H7 (cell line): ENCODE measurements at regions not wholly inside any gene's neighbourhood (a gene's known extent, or its start where the extent isn't known, plus 50 kb on each side); places are given as distances from the start of the nearest gene placed in this dataset.

ENCODE experiments used
- DNase-seq: peaks from one replicate; pipeline ENCODE4 v3.0.0; 2012
- H3K27me3 ChIP-seq: 2 replicates; pipeline ENCODE4 v1.6.0; 2011; ENCODE audit warnings: mild to moderate bottlenecking, low read length; ENCODE audit not compliant: control insufficient read depth, insufficient read depth
- H3K36me3 ChIP-seq: replicated peaks from 2 replicates; pipeline ENCODE4 v1.5.1; 2011; ENCODE audit warnings: low read length; ENCODE audit not compliant: control insufficient read depth, insufficient read depth
- H3K4me3 ChIP-seq: 2 replicates; pipeline ENCODE4 v1.5.1; 2011; ENCODE audit warnings: low read depth, mild to moderate bottlenecking, control low read depth, low read length, moderate library complexity; ENCODE audit not compliant: insufficient read depth

DNA sequence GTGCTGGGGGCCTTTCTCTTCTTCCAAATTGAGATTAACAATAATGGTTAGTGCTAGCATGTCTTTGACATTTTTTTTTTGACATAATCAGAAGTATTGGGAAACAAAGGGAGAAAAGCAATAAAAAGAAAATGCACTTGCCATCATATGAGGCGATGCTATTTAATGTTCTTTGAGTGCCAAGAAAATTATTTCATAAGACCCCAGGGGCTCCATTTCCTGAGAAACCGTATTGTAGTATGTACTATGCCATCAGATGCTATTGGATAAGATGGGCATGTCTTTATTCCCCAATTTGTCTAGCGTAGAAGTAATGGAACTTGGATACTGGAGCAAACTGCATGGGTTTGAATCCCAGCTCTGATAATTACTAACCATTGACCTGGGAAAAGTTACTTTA, 408.9 kb downstream of the ADRA2A start:
- no peak for DNase-seq
- no peak overlapping the region for H3K4me3 ChIP-seq
- H3K27me3 ChIP-seq = no peaks in the 10 kb centered on the region
- no peaks in the 10 kb centered on the region for H3K36me3 ChIP-seq

DNA sequence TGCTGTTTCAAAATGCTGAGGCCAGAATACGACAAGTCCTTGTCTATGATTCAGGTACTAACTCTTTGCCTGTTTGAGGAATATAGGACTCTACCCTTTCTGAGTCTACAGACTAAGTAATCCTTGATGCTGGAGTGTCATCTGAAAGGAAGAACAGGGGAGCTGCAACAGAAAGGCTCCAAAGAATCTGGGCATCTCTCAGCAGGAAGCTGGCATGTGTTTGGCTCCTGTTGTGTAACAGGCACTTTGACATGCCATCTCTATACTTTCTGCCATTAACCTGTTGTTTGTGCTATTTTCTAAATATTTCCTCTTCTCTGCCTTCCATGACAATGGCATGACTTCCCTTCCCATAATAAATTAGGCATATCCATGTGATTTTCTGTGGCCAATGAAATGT, 409.5 kb downstream of the ADRA2A start:
- Histone ChIP-seq H3K4me3 (no peak overlapping the region), H3K36me3 (no peaks in the 10 kb centered on the region), H3K27me3 (no peaks in the 10 kb centered on the region)
- DNase-seq = no peak

DNA sequence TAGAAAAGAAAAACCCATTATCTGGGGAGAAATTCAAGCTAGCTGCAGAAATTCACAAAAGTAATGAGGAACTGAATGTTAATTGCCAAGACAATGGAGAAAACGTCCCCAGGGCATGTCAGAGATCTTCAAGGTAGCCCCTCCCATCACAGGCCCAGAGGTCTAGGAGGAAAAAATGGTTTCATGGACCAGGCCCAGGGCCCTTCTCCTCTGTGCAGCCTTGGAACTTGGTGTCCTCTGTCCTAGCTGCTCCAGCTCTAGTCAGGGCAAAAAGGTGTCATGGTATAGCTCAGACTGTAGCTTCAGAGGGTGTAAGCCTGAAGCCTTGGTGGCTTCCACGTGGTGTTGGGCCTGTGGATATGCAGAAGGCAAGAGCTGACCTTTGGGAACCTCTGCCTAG, 411.8 kb downstream of the ADRA2A start:
- no peak for DNase-seq
- Histone ChIP-seq H3K36me3 (no peaks in the 10 kb centered on the region), H3K4me3 (no peak overlapping the region), H3K27me3 (no peaks in the 10 kb centered on the region)

DNA sequence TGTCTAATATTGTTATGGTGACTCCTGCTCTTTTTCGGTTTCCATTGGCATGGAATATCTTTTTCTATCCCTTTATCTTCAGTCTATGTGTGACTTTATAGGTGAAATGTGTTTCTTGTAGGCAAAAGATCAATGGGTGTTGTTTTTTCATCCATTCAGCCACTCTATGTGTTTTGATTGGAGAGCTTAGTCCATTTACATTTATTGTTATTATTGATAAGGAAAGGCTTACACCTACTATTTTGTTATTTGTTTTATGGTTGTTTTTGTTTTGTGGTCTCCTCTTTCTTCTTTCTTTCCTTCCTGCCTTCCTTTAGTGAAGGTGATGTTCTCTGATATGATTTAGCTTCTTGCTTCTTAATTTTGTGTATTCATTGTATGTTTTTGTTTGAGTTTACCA, 414.3 kb downstream of the ADRA2A start:
- no peak for DNase-seq
- no peak overlapping the region for H3K4me3 ChIP-seq
- no peaks in the 10 kb centered on the region for H3K36me3 ChIP-seq
- H3K27me3 ChIP-seq = no peaks in the 10 kb centered on the region

DNA sequence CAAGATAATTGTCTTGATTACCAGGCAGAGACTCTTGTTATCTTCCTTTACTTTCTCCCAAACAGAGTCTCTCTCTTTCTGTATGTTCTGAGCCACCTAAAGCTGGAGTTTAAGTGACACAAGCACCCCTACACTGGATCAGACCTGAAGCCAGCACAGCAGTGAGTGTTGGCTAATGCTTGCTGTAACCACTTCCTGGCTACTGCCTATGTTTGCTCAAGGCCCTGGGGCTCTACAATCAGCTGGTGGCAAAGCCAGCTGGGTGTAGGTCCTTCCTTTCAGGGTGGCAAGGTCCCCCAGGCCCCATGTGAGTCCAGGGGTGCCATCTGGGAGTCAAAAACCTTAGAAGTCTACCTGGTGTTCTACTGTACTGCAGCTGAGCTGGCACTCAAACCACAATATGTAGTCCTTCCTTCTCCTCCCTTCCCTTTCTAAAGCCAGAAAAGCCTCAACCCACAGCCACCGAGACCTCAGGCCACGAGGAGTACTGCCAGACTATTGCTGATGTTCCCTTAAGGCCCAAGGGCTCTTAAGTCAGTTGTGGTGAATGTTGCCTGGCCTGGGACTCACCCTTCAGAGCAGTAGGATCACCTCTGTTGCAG, 416.3 kb downstream of the ADRA2A start:
- H3K4me3 ChIP-seq = no peak overlapping the region
- H3K36me3 ChIP-seq = no peaks in the 10 kb centered on the region
- no peaks in the 10 kb centered on the region for H3K27me3 ChIP-seq
- no peak for DNase-seq

DNA sequence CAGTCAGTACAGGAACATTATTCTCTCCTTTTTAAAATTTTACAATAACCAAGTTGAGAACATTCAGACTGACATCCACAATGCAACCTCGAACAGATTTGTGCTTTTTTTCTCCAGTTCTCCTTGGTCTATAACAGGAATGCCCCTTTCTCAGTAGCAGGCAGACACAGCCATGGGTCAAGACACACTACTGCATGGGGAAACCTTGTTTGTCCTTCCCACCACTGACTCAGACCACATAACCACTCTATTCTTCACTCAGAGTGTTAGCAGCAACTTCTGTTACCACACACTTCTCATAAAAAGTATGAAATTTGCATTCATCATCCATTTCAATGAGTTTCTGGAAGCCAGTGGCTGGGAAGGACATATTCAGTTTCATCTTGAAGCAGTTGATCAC, 421.7 kb downstream of the ADRA2A start:
- no peak for DNase-seq
- no peak overlapping the region for H3K4me3 ChIP-seq
- no peaks in the 10 kb centered on the region for H3K36me3 ChIP-seq
- H3K27me3 ChIP-seq = no peaks in the 10 kb centered on the region

DNA sequence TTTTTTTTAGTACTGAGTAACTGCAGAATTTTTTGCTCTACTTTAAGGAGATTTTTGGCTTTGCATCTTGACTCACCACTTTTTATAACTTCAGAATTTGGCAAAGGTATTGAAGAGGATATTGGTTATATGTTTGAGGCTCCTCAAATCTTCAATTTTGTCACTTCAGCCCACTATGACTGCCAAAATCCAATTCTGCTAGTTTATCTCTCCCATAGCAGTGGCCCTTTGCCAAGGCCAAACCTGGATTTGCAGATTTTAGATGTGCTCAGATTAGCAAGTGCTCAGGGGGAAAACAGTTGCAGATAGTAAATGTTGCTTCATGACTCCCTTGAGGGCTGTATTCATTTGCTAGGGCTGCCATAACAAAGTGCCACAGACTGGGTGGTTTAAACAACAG, 427.5 kb downstream of the ADRA2A start:
- no peaks in the 10 kb centered on the region for H3K27me3 ChIP-seq
- no peak overlapping the region for H3K4me3 ChIP-seq
- DNase-seq = no peak
- H3K36me3 ChIP-seq = no peaks in the 10 kb centered on the region

DNA sequence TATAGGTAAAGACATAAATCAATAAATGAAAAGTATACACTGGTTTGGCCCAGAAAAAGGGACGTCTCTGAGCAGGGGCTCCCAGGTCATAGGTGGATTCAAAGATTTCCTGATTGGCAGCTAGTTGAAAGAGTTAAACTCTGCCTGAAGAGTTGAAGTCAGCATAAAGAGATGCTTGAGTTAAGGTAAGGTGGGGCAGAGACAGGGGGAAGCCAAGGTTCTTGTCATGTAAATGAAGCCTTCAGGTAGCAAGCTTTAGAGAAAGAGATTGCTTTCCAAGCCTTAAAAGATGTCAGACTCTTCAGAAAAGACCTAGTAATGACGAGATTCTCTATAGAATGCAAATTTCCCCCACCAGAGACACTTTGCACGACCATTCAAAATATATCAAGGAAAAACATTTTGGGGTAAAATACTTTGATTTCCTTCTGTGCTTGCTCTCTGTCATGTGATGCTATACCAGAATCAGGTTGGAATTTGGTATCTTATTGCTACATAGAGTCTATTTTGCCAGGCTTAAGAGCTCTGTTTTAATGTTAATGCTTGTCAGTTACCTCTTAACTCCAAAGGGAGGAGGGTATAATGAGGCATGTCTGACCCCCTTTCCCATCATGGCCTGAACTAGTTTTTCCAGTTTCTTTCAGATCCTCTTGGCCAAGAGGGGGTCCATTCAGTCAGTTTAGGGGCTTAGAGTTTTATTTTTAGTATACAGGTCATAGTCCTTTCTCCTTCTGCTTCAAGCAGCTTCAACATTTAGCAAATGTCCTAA, 429.6 kb downstream of the ADRA2A start:
- H3K4me3 ChIP-seq = no peak overlapping the region

DNA sequence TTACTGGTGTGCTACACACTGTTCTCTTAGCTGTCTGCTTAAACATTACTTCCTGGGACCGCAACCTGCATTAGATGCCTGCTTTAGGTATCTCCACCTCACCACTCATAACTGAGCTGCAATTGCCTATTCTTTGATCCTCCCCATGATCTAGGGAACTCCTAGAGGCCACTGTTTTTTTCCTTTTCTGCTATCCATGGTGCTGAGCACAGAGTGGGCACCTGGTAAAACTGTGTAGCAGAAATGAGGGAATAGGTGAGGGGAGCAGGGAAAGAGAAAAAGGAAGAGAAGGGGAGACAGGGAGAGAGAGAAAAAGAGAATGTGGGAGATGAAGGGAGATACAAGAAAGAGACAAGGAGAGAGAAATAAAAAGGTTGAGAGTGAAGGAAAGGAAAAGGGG, 434.9 kb downstream of the ADRA2A start:
- peak; percentile 13 for DNase-seq

More for the DNA sequence above, 429.6 kb downstream of the ADRA2A start:
- Histone ChIP-seq H3K27me3 (no peaks in the 10 kb centered on the region), H3K36me3 (no peaks in the 10 kb centered on the region)
- peak; percentile 22 for DNase-seq

DNA sequence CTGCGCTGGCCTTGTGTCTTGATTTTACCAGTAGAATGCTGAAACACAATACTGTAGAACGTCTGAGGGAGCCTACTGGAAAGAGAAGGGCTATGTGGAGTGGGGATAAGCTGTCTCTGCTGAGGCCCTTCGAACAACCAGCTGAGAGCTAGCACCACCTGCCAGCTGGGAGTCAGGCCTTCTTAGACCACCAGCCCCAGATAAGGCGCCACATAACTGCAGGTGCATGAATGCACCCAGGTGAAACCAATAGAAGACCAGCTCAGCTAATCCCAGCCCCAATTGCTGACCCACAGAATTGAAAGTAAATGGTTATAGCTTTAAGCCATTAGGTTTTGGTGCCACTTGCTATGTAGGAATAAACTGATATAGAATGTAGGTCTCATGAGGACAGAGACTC, 438.4 kb downstream of the ADRA2A start:
- Histone ChIP-seq H3K27me3 (no peaks in the 10 kb centered on the region), H3K4me3 (no peak overlapping the region), H3K36me3 (no peaks in the 10 kb centered on the region)
- DNase-seq = no peak

More for the DNA sequence above, 434.9 kb downstream of the ADRA2A start:
- Histone ChIP-seq H3K4me3 (no peak overlapping the region), H3K27me3 (no peaks in the 10 kb centered on the region), H3K36me3 (no peaks in the 10 kb centered on the region)

DNA sequence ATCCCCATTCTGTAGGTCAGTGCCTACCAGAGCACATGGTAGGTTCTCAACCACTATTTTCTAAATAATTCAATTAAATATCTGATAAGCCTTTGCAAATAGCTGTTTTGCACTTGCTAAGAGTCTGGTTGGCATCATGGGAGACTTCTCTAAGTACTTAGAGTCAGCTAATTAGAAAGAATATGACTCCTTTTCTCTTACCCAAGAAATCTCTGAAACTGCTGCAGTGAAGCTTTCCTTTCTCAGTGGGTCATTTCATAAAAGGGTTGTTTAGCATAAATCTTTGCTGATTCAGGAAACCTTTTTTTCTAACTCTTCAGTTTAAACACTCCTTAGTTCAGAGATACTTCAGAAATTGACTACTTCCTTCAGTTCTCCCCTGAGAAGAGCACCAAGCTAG, 438.9 kb downstream of the ADRA2A start:
- no peak for DNase-seq
- Histone ChIP-seq H3K36me3 (no peaks in the 10 kb centered on the region), H3K4me3 (no peak overlapping the region), H3K27me3 (no peaks in the 10 kb centered on the region)

DNA sequence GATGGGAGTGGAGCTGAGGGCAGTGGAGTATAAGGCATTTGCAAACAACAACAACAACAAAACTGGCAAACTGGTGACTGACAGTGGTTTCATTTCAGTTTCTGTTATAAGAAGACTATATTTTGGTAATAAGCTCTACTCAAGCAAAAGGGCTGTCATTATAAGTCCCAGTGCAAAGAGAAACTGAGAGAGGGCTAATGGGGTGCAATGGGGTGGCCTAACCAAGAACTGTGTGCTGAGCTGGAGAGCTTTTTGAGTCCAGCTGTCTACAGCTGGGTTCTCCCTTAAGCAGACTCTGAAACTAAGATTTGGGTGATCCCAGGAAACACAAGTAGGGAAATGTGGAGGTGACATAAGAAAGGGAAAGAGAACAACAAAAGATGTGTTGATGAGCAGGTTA, 439.3 kb downstream of the ADRA2A start:
- H3K36me3 ChIP-seq = no peaks in the 10 kb centered on the region
- no peaks in the 10 kb centered on the region for H3K27me3 ChIP-seq

DNA sequence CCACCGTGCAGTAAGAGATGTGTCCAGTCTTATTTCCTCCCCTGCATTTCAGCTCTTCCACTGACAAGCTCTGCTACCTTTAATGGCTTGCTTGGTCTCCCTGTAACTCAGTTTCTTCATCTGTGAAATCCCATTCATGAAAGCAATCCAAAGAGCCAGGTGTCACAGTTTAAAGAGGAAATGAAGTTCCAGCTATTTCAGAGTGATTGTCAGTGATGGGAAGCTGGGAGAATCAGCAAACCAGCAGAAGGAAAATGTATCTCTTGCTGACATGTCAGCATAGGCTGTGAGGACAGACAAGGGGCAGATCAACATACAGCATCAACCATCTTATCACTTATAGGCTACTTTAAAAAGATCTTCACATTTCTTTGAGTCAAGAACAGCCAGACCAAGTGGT, 445.3 kb downstream of the ADRA2A start:
- Histone ChIP-seq H3K36me3 (no peaks in the 10 kb centered on the region), H3K27me3 (no peaks in the 10 kb centered on the region), H3K4me3 (no peak overlapping the region)
- DNase-seq = no peak

More for the DNA sequence above, 439.3 kb downstream of the ADRA2A start:
- no peak for DNase-seq
- no peak overlapping the region for H3K4me3 ChIP-seq

DNA sequence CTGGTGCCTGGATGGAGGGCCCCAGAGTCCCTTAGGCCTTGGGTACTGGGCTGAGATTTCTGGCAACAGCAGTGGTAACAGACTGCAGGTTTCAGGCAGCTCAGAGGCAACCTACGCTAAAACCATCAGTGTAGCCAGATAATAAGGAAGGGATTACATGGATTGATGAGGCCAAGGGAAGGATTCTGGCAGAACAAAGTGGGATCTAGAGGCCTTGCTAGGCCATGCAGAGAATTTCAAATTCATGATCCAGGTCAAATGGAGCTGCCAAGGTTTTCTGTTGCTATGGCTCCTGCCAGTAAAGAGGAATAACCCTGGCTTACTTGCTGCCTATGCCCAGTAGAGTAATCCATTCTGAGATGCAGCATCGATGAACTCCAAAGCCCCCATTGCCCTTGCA, 445.7 kb downstream of the ADRA2A start:
- no peak for DNase-seq
- no peaks in the 10 kb centered on the region for H3K27me3 ChIP-seq
- H3K4me3 ChIP-seq = no peak overlapping the region
- no peaks in the 10 kb centered on the region for H3K36me3 ChIP-seq

DNA sequence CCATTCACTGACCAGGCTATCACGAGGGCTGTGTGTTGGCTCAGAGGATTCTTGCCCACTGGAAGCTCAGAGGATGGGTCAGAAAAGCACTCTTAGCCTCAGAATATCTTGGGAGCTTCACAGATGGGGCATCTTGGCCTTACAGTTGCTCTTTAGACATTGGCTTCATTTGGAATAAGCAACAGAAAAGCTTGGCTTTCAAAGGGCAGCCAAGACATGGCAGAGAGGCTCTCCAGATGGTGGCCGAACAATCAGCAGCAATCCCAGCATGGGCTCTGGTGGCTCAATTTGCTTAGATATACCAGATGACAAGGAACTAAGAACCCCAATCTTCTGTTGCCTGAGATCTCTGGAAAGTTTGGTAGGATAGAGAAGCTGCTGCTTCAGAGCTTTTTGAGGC, 446.2 kb downstream of the ADRA2A start:
- H3K4me3 ChIP-seq = no peak overlapping the region
- DNase-seq = no peak
- H3K27me3 ChIP-seq = no peaks in the 10 kb centered on the region
- no peaks in the 10 kb centered on the region for H3K36me3 ChIP-seq
